GM12878 (cell line): ENCODE measurements at regions not wholly inside any gene's neighbourhood (a gene's known extent, or its start where the extent isn't known, plus 50 kb on each side); places are given as distances from the start of the nearest gene placed in this dataset.

ENCODE experiments used
- CHD2 ChIP-seq: IDR thresholded peaks from 2 replicates; pipeline ENCODE4 v1.6.1; 2011; ENCODE audit warnings: low read depth, low read length, improper control_type of control experiment, borderline replicate concordance
- CTCF ChIP-seq, 3 experiments: IDR thresholded peaks in 2 of 3; conservative IDR thresholded peaks in 1 of 3; 2 replicates each; pipeline ENCODE4 v1.5.1; 2011; ENCODE audit warnings: low read depth in 3 of 3, low read length in 3 of 3, mild to moderate bottlenecking in 3 of 3, control low read depth in 2 of 3, moderate library complexity in 2 of 3, inconsistent platforms in 1 of 3, mixed read lengths in 1 of 3; ENCODE audit not compliant: control insufficient read depth in 2 of 3, insufficient read depth in 1 of 3; ENCODE audit errors: extremely low read depth in 1 of 3
- EZH2 ChIP-seq: IDR thresholded peaks from 2 replicates; pipeline ENCODE4 v1.6.1; 2012; ENCODE audit warnings: low read depth, mild to moderate bottlenecking, control low read depth, inconsistent platforms, low read length, borderline replicate concordance; ENCODE audit not compliant: control insufficient read depth
- HDAC2 ChIP-seq: fragments of 200-600 bp; sonication (generic); IDR thresholded peaks from 2 replicates; pipeline ENCODE4 v1.6.1; 2017
- POLR2A ChIP-seq: IDR thresholded peaks from 2 replicates; pipeline ENCODE4 v1.6.1; 2011; ENCODE audit warnings: low read depth, mild to moderate bottlenecking, low read length
- SP1 ChIP-seq: IDR thresholded peaks from one replicate; pipeline ENCODE4 v1.6.1; 2011; ENCODE audit warnings: low read depth, low read length
- SUZ12 ChIP-seq: fragments of 200-600 bp; sonication (generic); IDR thresholded peaks from one replicate; pipeline ENCODE4 v1.6.1; 2018; ENCODE audit warnings: antibody characterized with exemption, mild to moderate bottlenecking; ENCODE audit not compliant: unreplicated experiment
- YY1 ChIP-seq: IDR thresholded peaks from 2 replicates; pipeline ENCODE4 v1.6.1; 2011; ENCODE audit warnings: low read depth, mild to moderate bottlenecking, low read length
- ZNF274 ChIP-seq: IDR thresholded peaks from one replicate; pipeline ENCODE4 v1.8.0; 2011; ENCODE audit not compliant: insufficient read length, insufficient read depth

GRCh38 chr18:10201226-10201625 lies 253.2 kb upstream of the APCDD1 start:
- TF ChIP-seq SP1 (no peak), HDAC2 (no peak), YY1 (no peak), EZH2 (no peak), CTCF (IDR thresholded peaks at IDR 0.05 in 2 of 3, conservative IDR thresholded peaks at IDR 0.05 in 1 of 3; ENCODE audit: control insufficient read depth in 2 of 3, extremely low read depth in 1 of 3, insufficient read depth in 1 of 3, low read depth in 3 of 3, low read length in 3 of 3) (no peak), CHD2 (no peak), ZNF274 (no peak), SUZ12 (no peak), POLR2A (no peak)
